C4-2B (cell line): ENCODE measurements at regions not wholly inside any gene's neighbourhood (a gene's known extent, or its start where the extent isn't known, plus 50 kb on each side); places are given as distances from the start of the nearest gene placed in this dataset.

Source experiments
- ZFX ChIP-seq: fragments of 450-650 bp; IDR thresholded peaks from 2 replicates; pipeline ENCODE4 v1.6.1; 2017
- TF ChIP-seq, protein P1 (sequence below): fragments of 450-650 bp; conservative IDR thresholded peaks from 2 replicates; pipeline ENCODE4 v1.5.1; 2017; ENCODE audit warnings: mild to moderate bottlenecking

- TF ChIP-seq, protein P1, sequence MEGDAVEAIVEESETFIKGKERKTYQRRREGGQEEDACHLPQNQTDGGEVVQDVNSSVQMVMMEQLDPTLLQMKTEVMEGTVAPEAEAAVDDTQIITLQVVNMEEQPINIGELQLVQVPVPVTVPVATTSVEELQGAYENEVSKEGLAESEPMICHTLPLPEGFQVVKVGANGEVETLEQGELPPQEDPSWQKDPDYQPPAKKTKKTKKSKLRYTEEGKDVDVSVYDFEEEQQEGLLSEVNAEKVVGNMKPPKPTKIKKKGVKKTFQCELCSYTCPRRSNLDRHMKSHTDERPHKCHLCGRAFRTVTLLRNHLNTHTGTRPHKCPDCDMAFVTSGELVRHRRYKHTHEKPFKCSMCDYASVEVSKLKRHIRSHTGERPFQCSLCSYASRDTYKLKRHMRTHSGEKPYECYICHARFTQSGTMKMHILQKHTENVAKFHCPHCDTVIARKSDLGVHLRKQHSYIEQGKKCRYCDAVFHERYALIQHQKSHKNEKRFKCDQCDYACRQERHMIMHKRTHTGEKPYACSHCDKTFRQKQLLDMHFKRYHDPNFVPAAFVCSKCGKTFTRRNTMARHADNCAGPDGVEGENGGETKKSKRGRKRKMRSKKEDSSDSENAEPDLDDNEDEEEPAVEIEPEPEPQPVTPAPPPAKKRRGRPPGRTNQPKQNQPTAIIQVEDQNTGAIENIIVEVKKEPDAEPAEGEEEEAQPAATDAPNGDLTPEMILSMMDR: no peak
- TF ChIP-seq ZFX: no peak
These were observed 138.9 kb upstream of the ITM2A start for GRCh38 chrX:79506001-79506400.
